Middle frontal gyrus (tissue), 1 donor: ENCODE measurements at regions not wholly inside any gene's neighbourhood (a gene's known extent, or its start where the extent isn't known, plus 50 kb on each side); places are given as distances from the start of the nearest gene placed in this dataset.
A peak's percentile ranks its signal among the peaks of the same experiment; 100 is the strongest.
"Not testable (repeated sequence)": the region's sequence is repeated elsewhere in the genome, so short reads cannot be mapped to it uniquely, and the experiment has no call there.

ENCODE experiments used
- DNase-seq: peaks from one replicate; pipeline ENCODE4 v3.0.0-alpha.2; 2015; ENCODE audit warnings: low spot score; ENCODE audit errors: extremely low spot score

GRCh38 chr9:85212887-85213286, 528.9 kb downstream of the AGTPBP1 start:
- no peak for DNase-seq

DNA sequence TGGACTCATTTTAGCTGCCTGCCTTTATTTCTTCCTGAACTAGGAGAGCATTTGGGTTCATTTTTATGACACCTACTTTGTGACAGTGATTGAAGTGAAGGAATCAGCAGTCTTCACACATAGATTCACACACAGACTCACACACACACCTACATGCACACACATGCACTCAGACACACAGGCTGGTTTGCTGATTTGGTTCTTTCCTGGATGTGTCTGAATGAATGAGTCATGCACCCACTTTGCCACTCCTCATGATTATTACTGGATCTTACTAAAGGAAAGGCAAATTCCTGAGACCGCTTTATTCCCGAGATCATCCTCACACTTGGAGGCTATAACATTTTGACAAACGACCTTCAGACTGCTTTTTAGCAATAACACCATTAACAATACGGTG, 529.5 kb downstream of the AGTPBP1 start:
- DNase-seq, result no peak

- no peak for DNase-seq
Measured at GRCh38 chr9:85208666-85209065, 533.1 kb downstream of the AGTPBP1 start.

DNA sequence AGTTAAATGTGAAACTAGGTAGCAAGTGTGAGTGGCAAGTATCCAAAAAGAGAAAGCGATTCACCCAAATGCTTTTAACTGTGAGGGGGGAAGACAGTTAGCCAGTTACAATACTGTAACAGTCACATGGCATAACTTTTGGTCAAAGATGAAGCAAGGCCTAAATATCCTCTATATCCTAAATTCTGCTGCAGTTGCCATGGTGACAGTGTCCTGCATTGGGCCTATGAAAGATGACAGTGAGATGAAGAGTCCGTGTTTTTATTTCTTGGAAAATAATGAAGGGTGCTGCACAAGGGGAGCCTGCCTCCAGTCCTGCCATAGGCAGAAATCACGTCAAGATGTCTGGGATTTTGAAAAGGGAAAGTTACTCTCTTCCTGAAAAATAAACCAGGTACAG, 534.6 kb downstream of the NTRK2 start:
- no peak for DNase-seq

- peak; percentile 24 for DNase-seq
Measured at GRCh38 chr9:85202596-85202995, 533.1 kb downstream of the NTRK2 start.

DNA sequence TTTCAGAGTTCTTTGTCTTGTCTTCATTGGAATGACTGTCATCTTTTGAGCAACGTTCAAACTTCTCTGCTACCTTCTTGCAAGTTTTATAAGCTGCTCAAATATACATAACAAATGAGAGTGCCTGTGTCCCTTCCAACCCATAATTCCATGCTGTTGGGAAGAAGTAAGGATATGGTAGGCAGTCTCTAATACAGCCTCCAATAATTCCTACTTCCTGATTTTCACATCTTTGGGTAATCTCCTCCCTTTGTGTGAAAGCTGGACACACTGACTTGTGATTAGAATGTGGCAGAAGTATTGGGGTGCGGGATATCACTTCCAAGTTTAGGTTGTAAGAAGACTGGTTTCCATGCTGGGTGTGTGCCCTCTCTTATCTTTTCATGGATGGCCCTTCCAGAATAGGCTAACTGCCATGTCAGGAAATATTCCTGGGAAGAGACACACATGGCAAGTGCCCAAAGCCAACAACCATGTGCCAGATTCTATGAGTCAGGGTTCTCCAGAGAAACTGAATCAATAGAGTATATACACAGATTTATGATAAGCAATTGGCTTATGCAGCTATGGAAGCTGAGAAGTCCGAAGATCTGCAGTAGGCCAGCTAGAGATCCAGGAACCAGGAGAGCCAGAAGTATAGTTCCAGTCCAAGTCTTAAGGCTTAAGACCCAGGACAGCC, 531.3 kb downstream of the NTRK2 start:
- no peak for DNase-seq

- no peak for DNase-seq
Measured at GRCh38 chr9:85199866-85200495, 530.5 kb downstream of the NTRK2 start.

- no peak for DNase-seq
Measured at GRCh38 chr9:85192750-85193149, 523.2 kb downstream of the NTRK2 start.

DNA sequence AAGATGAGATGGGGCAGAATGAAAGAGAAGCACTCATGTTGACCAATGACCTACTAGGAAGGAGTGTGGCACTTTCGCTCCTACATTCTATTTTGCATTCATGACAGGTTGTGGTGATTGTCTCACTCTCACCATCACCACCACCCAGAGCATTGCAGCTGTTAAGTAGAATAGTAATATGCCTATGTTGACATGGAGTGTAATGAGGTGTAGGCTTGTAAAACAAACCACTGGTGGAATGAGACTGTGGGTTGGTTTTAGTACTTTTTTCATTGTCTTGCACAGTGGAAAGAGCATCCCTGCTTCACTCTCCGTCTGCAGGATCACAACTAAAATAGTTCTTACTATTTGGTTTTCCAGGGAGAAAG, 516.7 kb downstream of the NTRK2 start:
- no peak for DNase-seq

- no peak for DNase-seq
Measured at GRCh38 chr9:85185486-85186217, 516.1 kb downstream of the NTRK2 start.

DNA sequence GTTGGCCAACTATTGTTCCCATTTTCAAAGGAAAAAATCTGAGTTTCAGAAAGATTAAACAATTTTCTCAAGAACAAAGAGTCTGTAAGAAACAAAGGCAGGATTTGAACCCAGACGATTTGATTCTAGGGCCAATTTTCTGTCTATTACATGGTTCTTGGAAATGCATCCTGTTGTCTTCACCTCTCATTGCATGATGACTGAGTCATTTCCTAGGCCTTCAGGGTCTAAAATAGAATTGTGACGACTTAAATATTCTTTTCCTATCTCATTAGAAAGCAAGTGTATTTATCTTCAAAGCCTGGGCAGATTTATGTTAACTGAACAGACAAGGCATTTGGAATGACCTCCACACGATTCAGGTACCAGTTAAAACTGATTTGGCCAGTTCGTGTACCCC, 512.9 kb downstream of the NTRK2 start:
- DNase-seq, result no peak

DNA sequence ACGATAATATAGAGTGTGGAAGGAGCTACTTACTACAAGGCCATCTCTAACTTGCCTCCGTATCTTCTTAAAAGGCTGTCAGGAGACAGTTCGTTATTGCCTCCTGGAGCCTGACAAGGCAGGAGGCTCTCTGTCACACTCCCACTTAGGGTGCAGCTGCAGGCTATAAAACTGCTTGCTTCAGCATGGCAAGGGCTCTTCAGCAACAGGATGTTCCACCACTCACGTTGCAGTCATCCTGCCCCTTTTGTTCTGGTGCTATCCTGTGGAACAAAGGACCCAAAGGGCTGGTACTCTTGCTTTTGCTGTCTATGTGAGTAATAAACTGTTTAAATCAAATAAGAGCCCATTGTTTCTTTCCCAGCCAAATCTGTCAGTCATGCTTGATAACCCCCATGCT, 508.9 kb downstream of the NTRK2 start:
- DNase-seq, result no peak

- no peak for DNase-seq
Measured at GRCh38 chr9:85173967-85174366, 504.4 kb downstream of the NTRK2 start.

DNA sequence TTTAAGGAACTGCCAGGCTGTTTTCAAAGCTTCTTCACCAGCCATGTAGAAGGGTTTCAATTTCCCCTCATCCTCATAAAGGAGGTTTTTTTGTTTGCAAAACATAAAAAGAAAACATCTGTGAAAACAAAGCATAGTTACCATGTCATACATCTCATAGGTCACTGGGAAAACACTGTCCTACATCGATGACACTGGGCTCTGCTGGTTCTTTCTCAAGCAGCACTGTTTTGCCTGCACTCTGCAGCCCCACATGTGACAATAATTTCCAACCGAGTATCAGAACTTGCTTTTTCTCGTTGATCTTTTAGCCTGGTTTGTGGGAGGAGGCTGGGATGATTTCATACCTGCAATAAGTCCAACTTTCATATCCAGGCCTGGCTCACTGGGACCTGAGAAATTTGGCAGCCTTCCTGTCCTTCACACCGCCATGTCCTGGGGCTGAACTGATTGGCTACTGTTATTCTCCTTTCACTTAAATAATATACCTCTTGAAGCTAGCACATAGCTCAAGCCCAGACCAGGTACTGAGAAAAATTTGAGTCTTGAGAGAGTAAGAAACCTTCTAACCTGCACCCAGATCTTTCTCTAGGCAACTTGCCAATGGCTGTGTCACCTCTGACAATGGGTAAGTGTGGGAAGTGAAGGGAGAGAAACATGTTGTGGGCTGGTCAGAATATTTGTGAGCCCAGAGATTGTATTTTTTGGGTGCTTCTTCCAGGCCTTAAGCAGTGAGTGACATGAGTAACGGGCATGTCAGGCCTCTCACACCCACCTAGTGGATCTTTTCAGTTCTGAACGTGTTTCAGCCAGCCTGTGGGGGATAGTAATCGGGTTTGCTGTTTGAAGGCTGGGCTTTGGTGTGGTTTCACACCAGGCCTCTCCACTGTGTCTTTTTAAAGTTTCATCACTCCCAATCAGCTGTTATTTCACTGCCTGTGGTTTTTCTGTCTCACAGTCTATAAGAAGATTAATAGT, 502.8 kb downstream of the NTRK2 start:
- DNase-seq, result no peak

- DNase-seq, result no peak
Measured at GRCh38 chr9:85171163-85171562, 501.6 kb downstream of the NTRK2 start.

- DNase-seq, result no peak
Measured at GRCh38 chr9:85168412-85168811, 498.9 kb downstream of the NTRK2 start.

- DNase-seq, result no peak
Measured at GRCh38 chr9:85167146-85167545, 497.6 kb downstream of the NTRK2 start.

- no peak for DNase-seq
Measured at GRCh38 chr9:85163825-85164224, 494.3 kb downstream of the NTRK2 start.

- no peak for DNase-seq
Measured at GRCh38 chr9:85163415-85163814, 493.9 kb downstream of the NTRK2 start.

- DNase-seq, result no peak
Measured at GRCh38 chr9:85162822-85163221, 493.3 kb downstream of the NTRK2 start.

GRCh38 chr9:85160944-85161343, 491.4 kb downstream of the NTRK2 start:
- not testable (repeated sequence) for DNase-seq

DNA sequence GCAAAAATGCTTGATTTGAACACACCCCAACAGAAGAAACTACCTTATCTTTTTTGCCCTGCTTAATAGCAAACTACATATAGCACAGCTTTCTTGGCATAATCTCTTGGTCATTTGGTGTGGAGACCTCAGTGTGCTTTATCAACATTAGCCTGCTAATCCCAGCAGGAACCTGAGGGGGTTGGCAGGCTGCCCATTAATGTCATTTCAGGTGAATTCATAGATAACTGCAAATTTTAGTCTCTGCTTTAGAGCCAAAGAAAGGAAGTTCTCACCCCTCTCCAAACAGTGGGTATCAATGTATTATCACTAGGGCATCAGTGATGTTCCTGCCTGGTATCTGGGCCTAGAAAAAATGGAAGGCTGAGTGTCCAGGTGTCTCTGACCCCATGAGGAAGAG, 489.0 kb downstream of the NTRK2 start:
- no peak for DNase-seq
